Dendritic cell treated with granulocyte-macrophage colony-stimulating factor and Interleukin-4, amounts not matched to agents 40 ng/mL and 50 ng/mL, for 4 days (primary cell): ENCODE measurements at regions not wholly inside any gene's neighbourhood (a gene's known extent, or its start where the extent isn't known, plus 50 kb on each side); places are given as distances from the start of the nearest gene placed in this dataset.

Experiments
- H3K27ac Mint-ChIP-seq: one replicate; pipeline ENCODE4 v1.8.0; 2022; ENCODE audit warnings: mild to moderate bottlenecking, mixed read lengths
- H3K27me3 Mint-ChIP-seq: one replicate; pipeline ENCODE4 v1.8.0; 2022; ENCODE audit warnings: mild to moderate bottlenecking, mixed read lengths
- H3K36me3 Mint-ChIP-seq: one replicate; pipeline ENCODE4 v1.8.0; 2022; ENCODE audit warnings: low read depth, mixed read lengths
- H3K4me1 Mint-ChIP-seq: one replicate; pipeline ENCODE4 v1.8.0; 2022; ENCODE audit warnings: low read depth, mixed read lengths
- H3K4me3 Mint-ChIP-seq: one replicate; pipeline ENCODE4 v1.8.0; 2022; ENCODE audit warnings: mild to moderate bottlenecking, moderate library complexity, mixed read lengths
- H3K9me3 Mint-ChIP-seq: one replicate; pipeline ENCODE4 v1.8.0; 2022; ENCODE audit warnings: mixed read lengths
- intact Hi-C: fragments of 100-400 bp; cut with micrococcal nuclease; formaldehyde crosslinking; loops from one replicate; pipeline ENCODE4 v1.15.0; 2022

- Mint-ChIP-seq H3K27ac (no peak overlapping the region), H3K4me3 (no peak overlapping the region), H3K36me3 (no peaks in the 10 kb centered on the region)
These were observed 504.5 kb downstream of the XPNPEP1 start for GRCh38 chr10:109418795-109419194.

GRCh38 chr10:109417803-109418202 is 505.5 kb downstream of the XPNPEP1 start:
- Mint-ChIP-seq H3K36me3 (no peaks in the 10 kb centered on the region), H3K4me1 (no peaks in the 10 kb centered on the region), H3K4me3 (no peak overlapping the region), H3K27me3 (no peaks in the 10 kb centered on the region), H3K9me3 (no peaks in the 10 kb centered on the region), H3K27ac (no peak overlapping the region)
- intact Hi-C loops, result no loop called here

More at GRCh38 chr10:109418795-109419194, 504.5 kb downstream of the XPNPEP1 start:
- intact Hi-C loops, result no loop called here
- H3K4me1 Mint-ChIP-seq, result no peaks in the 10 kb centered on the region
- H3K9me3 Mint-ChIP-seq, result no peaks in the 10 kb centered on the region
- H3K27me3 Mint-ChIP-seq, result no peaks in the 10 kb centered on the region

- Mint-ChIP-seq H3K9me3 (no peaks in the 10 kb centered on the region), H3K27ac (no peak overlapping the region), H3K27me3 (no peaks in the 10 kb centered on the region), H3K4me3 (no peak overlapping the region), H3K36me3 (no peaks in the 10 kb centered on the region), H3K4me1 (no peaks in the 10 kb centered on the region)
- intact Hi-C loops, result no loop called here
These were observed 511.0 kb downstream of the XPNPEP1 start for GRCh38 chr10:109412353-109412752.

GRCh38 chr10:109411917-109412316 is 511.4 kb downstream of the XPNPEP1 start:
- H3K4me1 Mint-ChIP-seq, result no peaks in the 10 kb centered on the region
- H3K27ac Mint-ChIP-seq, result no peak overlapping the region
- no peak overlapping the region for H3K4me3 Mint-ChIP-seq
- H3K36me3 Mint-ChIP-seq, result no peaks in the 10 kb centered on the region
- no peaks in the 10 kb centered on the region for H3K27me3 Mint-ChIP-seq
- intact Hi-C loops, result no loop called here
- H3K9me3 Mint-ChIP-seq, result no peaks in the 10 kb centered on the region

GRCh38 chr10:109405338-109405737 is 518.0 kb downstream of the XPNPEP1 start:
- Mint-ChIP-seq H3K27me3 (no peaks in the 10 kb centered on the region), H3K9me3 (no peaks in the 10 kb centered on the region), H3K4me3 (no peak overlapping the region), H3K36me3 (no peaks in the 10 kb centered on the region), H3K27ac (no peak overlapping the region), H3K4me1 (no peaks in the 10 kb centered on the region)
- intact Hi-C loops, result no loop called here

- H3K4me1 Mint-ChIP-seq, result no peaks in the 10 kb centered on the region
These were observed 519.8 kb downstream of the XPNPEP1 start for GRCh38 chr10:109403551-109403950.

GRCh38 chr10:109393425-109393824 is 529.9 kb downstream of the XPNPEP1 start:
- Mint-ChIP-seq H3K9me3 (peaks cover 14% of the 10 kb centered on the region), H3K4me1 (no peaks in the 10 kb centered on the region), H3K27me3 (no peaks in the 10 kb centered on the region), H3K36me3 (no peaks in the 10 kb centered on the region), H3K27ac (no peak overlapping the region), H3K4me3 (no peak overlapping the region)
- intact Hi-C loops, result no loop called here

More at GRCh38 chr10:109403551-109403950, 519.8 kb downstream of the XPNPEP1 start:
- H3K4me3 Mint-ChIP-seq, result no peak overlapping the region
- H3K36me3 Mint-ChIP-seq, result no peaks in the 10 kb centered on the region
- intact Hi-C loops, result no loop called here
- no peaks in the 10 kb centered on the region for H3K27me3 Mint-ChIP-seq
- no peaks in the 10 kb centered on the region for H3K9me3 Mint-ChIP-seq
- H3K27ac Mint-ChIP-seq, result no peak overlapping the region

GRCh38 chr10:109386921-109387320 is 536.4 kb downstream of the XPNPEP1 start:
- Mint-ChIP-seq H3K4me1 (no peaks in the 10 kb centered on the region), H3K4me3 (no peak overlapping the region), H3K9me3 (no peaks in the 10 kb centered on the region), H3K27me3 (no peaks in the 10 kb centered on the region), H3K27ac (no peak overlapping the region), H3K36me3 (no peaks in the 10 kb centered on the region)
- intact Hi-C loops, result no loop called here

GRCh38 chr10:109386101-109386500 is 537.2 kb downstream of the XPNPEP1 start:
- intact Hi-C loops, result no loop called here
- H3K4me3 Mint-ChIP-seq, result no peak overlapping the region
- no peaks in the 10 kb centered on the region for H3K36me3 Mint-ChIP-seq
- H3K27ac Mint-ChIP-seq, result no peak overlapping the region
- H3K27me3 Mint-ChIP-seq, result no peaks in the 10 kb centered on the region
- no peaks in the 10 kb centered on the region for H3K9me3 Mint-ChIP-seq
- H3K4me1 Mint-ChIP-seq, result no peaks in the 10 kb centered on the region

GRCh38 chr10:109379186-109379585 is 544.1 kb downstream of the XPNPEP1 start:
- Mint-ChIP-seq H3K27ac (no peak overlapping the region), H3K4me1 (no peaks in the 10 kb centered on the region), H3K4me3 (no peak overlapping the region), H3K9me3 (no peaks in the 10 kb centered on the region), H3K36me3 (no peaks in the 10 kb centered on the region), H3K27me3 (no peaks in the 10 kb centered on the region)
- intact Hi-C loops, result no loop called here

GRCh38 chr10:109374215-109374614 is 549.1 kb downstream of the XPNPEP1 start:
- intact Hi-C loops, result no loop called here
- H3K27me3 Mint-ChIP-seq, result no peaks in the 10 kb centered on the region
- no peak overlapping the region for H3K27ac Mint-ChIP-seq

GRCh38 chr10:109359316-109359715 is 564.0 kb downstream of the XPNPEP1 start:
- Mint-ChIP-seq H3K27me3 (no peaks in the 10 kb centered on the region), H3K9me3 (peaks cover 11% of the 10 kb centered on the region), H3K27ac (no peak overlapping the region), H3K4me1 (no peaks in the 10 kb centered on the region), H3K36me3 (no peaks in the 10 kb centered on the region), H3K4me3 (no peak overlapping the region)
- intact Hi-C loops, result no loop called here

More at GRCh38 chr10:109374215-109374614, 549.1 kb downstream of the XPNPEP1 start:
- no peak overlapping the region for H3K4me3 Mint-ChIP-seq
- H3K9me3 Mint-ChIP-seq, result peaks cover 13% of the 10 kb centered on the region
- no peaks in the 10 kb centered on the region for H3K36me3 Mint-ChIP-seq
- no peaks in the 10 kb centered on the region for H3K4me1 Mint-ChIP-seq

- Mint-ChIP-seq H3K4me3 (no peak overlapping the region), H3K36me3 (no peaks in the 10 kb centered on the region), H3K4me1 (no peaks in the 10 kb centered on the region), H3K27ac (no peak overlapping the region), H3K9me3 (peaks cover 12% of the 10 kb centered on the region), H3K27me3 (no peaks in the 10 kb centered on the region)
- intact Hi-C loops, result no loop called here
These were observed 565.0 kb downstream of the XPNPEP1 start for GRCh38 chr10:109358325-109358724.

- Mint-ChIP-seq H3K36me3 (no peaks in the 10 kb centered on the region), H3K4me3 (no peak overlapping the region), H3K9me3 (peaks cover 44% of the 10 kb centered on the region), H3K27me3 (no peaks in the 10 kb centered on the region), H3K4me1 (no peaks in the 10 kb centered on the region), H3K27ac (no peak overlapping the region)
- intact Hi-C loops, result no loop called here
These were observed 575.0 kb downstream of the XPNPEP1 start for GRCh38 chr10:109348324-109348723.

GRCh38 chr10:109343293-109343692 is 580.0 kb downstream of the XPNPEP1 start:
- H3K27me3 Mint-ChIP-seq, result no peaks in the 10 kb centered on the region
- peaks cover 30% of the 10 kb centered on the region for H3K9me3 Mint-ChIP-seq
- no peaks in the 10 kb centered on the region for H3K36me3 Mint-ChIP-seq
- H3K4me1 Mint-ChIP-seq, result no peaks in the 10 kb centered on the region
- H3K4me3 Mint-ChIP-seq, result no peak overlapping the region
- intact Hi-C loops, result no loop called here
- no peak overlapping the region for H3K27ac Mint-ChIP-seq
